HEK293 (cell line): ENCODE measurements at regions not wholly inside any gene's neighbourhood (a gene's known extent, or its start where the extent isn't known, plus 50 kb on each side); places are given as distances from the start of the nearest gene placed in this dataset.

ENCODE experiments used
- CTCF ChIA-PET: fragments of 350-600 bp; formaldehyde crosslinking; extraction: SDS; loops from one replicate; lab custom pipeline; 2021; ENCODE audit warnings: antibody characterized with exemption; lab: Yijun Ruan, JAX
- POLR2A ChIA-PET: fragments of 300-600 bp; formaldehyde crosslinking; extraction: SDS; loops from one replicate; lab custom pipeline; 2020; ENCODE audit warnings: antibody characterized with exemption, inconsistent platforms; lab: Yijun Ruan, JAX
- H3K27ac ChIP-seq: fragments of 200-500 bp; sonication (Bioruptor generic); 2 replicates; pipeline ENCODE4 v1.5.1; 2014; ENCODE audit warnings: low read depth, low read length, control low read depth, inconsistent platforms; ENCODE audit errors: extremely low read depth
- H3K36me3 ChIP-seq, 2 experiments: fragments of 200-500 bp in 1 of 2; sonication (Bioruptor generic) in 1 of 2; 1 replicate in 1 of 2; 2 replicates in 1 of 2; pipeline ENCODE4 v1.5.1; 2014 to 2017; ENCODE audit warnings: inconsistent platforms in 2 of 2, low read length in 2 of 2; ENCODE audit not compliant: control insufficient read depth in 2 of 2, insufficient read depth in 1 of 2
- H3K4me1 ChIP-seq: fragments of 200-500 bp; sonication (Bioruptor generic); 2 replicates; pipeline ENCODE4 v1.5.1; 2014; ENCODE audit warnings: mild to moderate bottlenecking, low read length, inconsistent platforms; ENCODE audit not compliant: control insufficient read depth, insufficient read depth
- H3K4me3 ChIP-seq: 2 replicates; pipeline ENCODE4 v1.5.1; 2011; ENCODE audit warnings: low read depth, mild to moderate bottlenecking, control low read depth, low read length, moderate library complexity
- H3K9me3 ChIP-seq: fragments of 200-500 bp; sonication (Bioruptor generic); 2 replicates; pipeline ENCODE4 v1.5.1; 2014; ENCODE audit warnings: low read depth, low read length, inconsistent platforms; ENCODE audit not compliant: control insufficient read depth, insufficient read depth
- AEBP2 ChIP-seq: fragments of 450-650 bp; formaldehyde crosslinking; IDR thresholded peaks from 2 replicates; pipeline ENCODE4 v1.5.1; 2016; ENCODE audit warnings: missing biosample characterization, missing genetic modification characterization, borderline replicate concordance
- BCL11B ChIP-seq: fragments of 450-650 bp; formaldehyde crosslinking; IDR thresholded peaks from 2 replicates; pipeline ENCODE4 v1.5.1; 2016; ENCODE audit warnings: low read depth, missing biosample characterization, missing genetic modification characterization
- KLF8 ChIP-seq: fragments of 450-650 bp; formaldehyde crosslinking; IDR thresholded peaks from 2 replicates; pipeline ENCODE4 v1.5.1; 2016; ENCODE audit warnings: missing biosample characterization, missing genetic modification characterization
- SCRT2 ChIP-seq: fragments of 450-650 bp; formaldehyde crosslinking; IDR thresholded peaks from 2 replicates; pipeline ENCODE4 v1.5.1; 2016; ENCODE audit warnings: missing biosample characterization, missing genetic modification characterization
- SP3 ChIP-seq: fragments of 450-650 bp; formaldehyde crosslinking; IDR thresholded peaks from 2 replicates; pipeline ENCODE4 v1.5.1; 2016; ENCODE audit warnings: missing biosample characterization, missing genetic modification characterization
- ZBTB48 ChIP-seq: fragments of 450-650 bp; formaldehyde crosslinking; IDR thresholded peaks from 2 replicates; pipeline ENCODE4 v1.5.1; 2016; ENCODE audit warnings: missing biosample characterization, missing genetic modification characterization
- ZBTB7A ChIP-seq: fragments of 450-650 bp; formaldehyde crosslinking; IDR thresholded peaks from 2 replicates; pipeline ENCODE4 v1.5.1; 2016; ENCODE audit warnings: low read depth, missing biosample characterization, missing genetic modification characterization
- ZNF133 ChIP-seq: fragments of 450-650 bp; formaldehyde crosslinking; IDR thresholded peaks from 2 replicates; pipeline ENCODE4 v1.5.1; 2016; ENCODE audit warnings: missing biosample characterization, missing genetic modification characterization
- ZNF184 ChIP-seq: fragments of 450-650 bp; IDR thresholded peaks from 2 replicates; pipeline ENCODE4 v1.5.1; 2018; ENCODE audit warnings: missing biosample characterization, mild to moderate bottlenecking, missing genetic modification characterization
- ZNF221 ChIP-seq: fragments of 450-650 bp; formaldehyde crosslinking; IDR thresholded peaks from 2 replicates; pipeline ENCODE4 v1.5.1; 2017; ENCODE audit warnings: missing biosample characterization, missing genetic modification characterization, borderline replicate concordance
- ZNF23 ChIP-seq: fragments of 450-650 bp; formaldehyde crosslinking; IDR thresholded peaks from 2 replicates; pipeline ENCODE4 v1.5.1; 2016; ENCODE audit warnings: missing biosample characterization, missing genetic modification characterization, borderline replicate concordance
- ZNF37A ChIP-seq: fragments of 450-650 bp; IDR thresholded peaks from 2 replicates; pipeline ENCODE4 v1.5.1; 2018; ENCODE audit warnings: missing biosample characterization, missing genetic modification characterization
- ZNF426 ChIP-seq: fragments of 450-650 bp; formaldehyde crosslinking; IDR thresholded peaks from 2 replicates; pipeline ENCODE4 v1.5.1; 2017; ENCODE audit warnings: missing biosample characterization, missing genetic modification characterization, mild to moderate bottlenecking, inconsistent platforms, moderate library complexity
- ZNF514 ChIP-seq: fragments of 450-650 bp; formaldehyde crosslinking; IDR thresholded peaks from 2 replicates; pipeline ENCODE4 v1.5.1; 2016; ENCODE audit warnings: missing biosample characterization, missing genetic modification characterization
- ZNF544 ChIP-seq: fragments of 450-650 bp; formaldehyde crosslinking; IDR thresholded peaks from 2 replicates; pipeline ENCODE4 v1.5.0; 2017; ENCODE audit warnings: missing biosample characterization, missing genetic modification characterization
- ZNF548 ChIP-seq: fragments of 450-650 bp; formaldehyde crosslinking; IDR thresholded peaks from 2 replicates; pipeline ENCODE4 v1.5.1; 2016; ENCODE audit warnings: missing biosample characterization, missing genetic modification characterization
- ZNF571 ChIP-seq: fragments of 450-650 bp; formaldehyde crosslinking; IDR thresholded peaks from 2 replicates; pipeline ENCODE4 v1.5.0; 2017; ENCODE audit warnings: missing biosample characterization, missing genetic modification characterization
- ZNF654 ChIP-seq: fragments of 450-650 bp; formaldehyde crosslinking; IDR thresholded peaks from 2 replicates; pipeline ENCODE4 v1.5.1; 2016; ENCODE audit warnings: low read depth, missing biosample characterization, missing genetic modification characterization
- ZNF692 ChIP-seq: fragments of 450-650 bp; formaldehyde crosslinking; IDR thresholded peaks from 2 replicates; pipeline ENCODE4 v1.5.1; 2016; ENCODE audit warnings: missing biosample characterization, missing genetic modification characterization
- ZNF76 ChIP-seq: fragments of 450-650 bp; formaldehyde crosslinking; IDR thresholded peaks from 2 replicates; pipeline ENCODE4; 2016; ENCODE audit warnings: low read depth, missing biosample characterization, missing genetic modification characterization, borderline replicate concordance
- ZSCAN18 ChIP-seq: fragments of 450-650 bp; formaldehyde crosslinking; IDR thresholded peaks from 2 replicates; pipeline ENCODE4 v1.5.1; 2016; ENCODE audit warnings: missing biosample characterization, missing genetic modification characterization
- TF ChIP-seq, protein P1 (sequence below): fragments of 450-650 bp; IDR thresholded peaks from 2 replicates; pipeline ENCODE4 v1.5.1; 2018; ENCODE audit warnings: missing biosample characterization, missing genetic modification characterization
- TF ChIP-seq, protein P2 (sequence below): fragments of 450-650 bp; formaldehyde crosslinking; IDR thresholded peaks from 2 replicates; pipeline ENCODE4 v1.5.1; 2016; ENCODE audit warnings: missing biosample characterization, missing genetic modification characterization, borderline replicate concordance

GRCh38 chr3:72614394-72615074 is 233.7 kb downstream of the SHQ1 start:
- no peak overlapping the region for H3K4me3 ChIP-seq
- TF ChIP-seq ZNF184 (tag by site-specific recombination): no peak
- TF ChIP-seq SP3 (tag by site-specific recombination): no peak
- no peak for TF ChIP-seq ZNF548 (tag by site-specific recombination)
- no peak for TF ChIP-seq ZNF426 (tag by site-specific recombination)
- TF ChIP-seq ZNF221: no peak
- TF ChIP-seq AEBP2 (tag by site-specific recombination): no peak
- no peak for TF ChIP-seq ZNF514 (tag by site-specific recombination)
- no peak for TF ChIP-seq ZBTB7A (tag by site-specific recombination)
- TF ChIP-seq ZNF692: no peak
- TF ChIP-seq ZNF654 (tag by site-specific recombination): no peak
- TF ChIP-seq ZNF571 (tag by site-specific recombination): no peak
- TF ChIP-seq SCRT2 (tag by site-specific recombination): no peak
- TF ChIP-seq, protein P1, sequence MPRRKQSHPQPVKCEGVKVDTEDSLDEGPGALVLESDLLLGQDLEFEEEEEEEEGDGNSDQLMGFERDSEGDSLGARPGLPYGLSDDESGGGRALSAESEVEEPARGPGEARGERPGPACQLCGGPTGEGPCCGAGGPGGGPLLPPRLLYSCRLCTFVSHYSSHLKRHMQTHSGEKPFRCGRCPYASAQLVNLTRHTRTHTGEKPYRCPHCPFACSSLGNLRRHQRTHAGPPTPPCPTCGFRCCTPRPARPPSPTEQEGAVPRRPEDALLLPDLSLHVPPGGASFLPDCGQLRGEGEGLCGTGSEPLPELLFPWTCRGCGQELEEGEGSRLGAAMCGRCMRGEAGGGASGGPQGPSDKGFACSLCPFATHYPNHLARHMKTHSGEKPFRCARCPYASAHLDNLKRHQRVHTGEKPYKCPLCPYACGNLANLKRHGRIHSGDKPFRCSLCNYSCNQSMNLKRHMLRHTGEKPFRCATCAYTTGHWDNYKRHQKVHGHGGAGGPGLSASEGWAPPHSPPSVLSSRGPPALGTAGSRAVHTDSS: no peak
- no peak for TF ChIP-seq ZNF23
- TF ChIP-seq, all 188 proteins: peak for 0
- H3K36me3 ChIP-seq: no peaks in the 10 kb centered on the region
- H3K4me1 ChIP-seq: no peaks in the 10 kb centered on the region
- no peaks in the 10 kb centered on the region for H3K9me3 ChIP-seq
- ChIA-PET POLR2A (no interaction called here), CTCF (interaction anchor here (0.5 kb wide), 1 partner anchor 34 kb away, joined by 3 read pairs; no protein-coding TSS in a partner anchor)
- no peak overlapping the region for H3K27ac ChIP-seq

DNA sequence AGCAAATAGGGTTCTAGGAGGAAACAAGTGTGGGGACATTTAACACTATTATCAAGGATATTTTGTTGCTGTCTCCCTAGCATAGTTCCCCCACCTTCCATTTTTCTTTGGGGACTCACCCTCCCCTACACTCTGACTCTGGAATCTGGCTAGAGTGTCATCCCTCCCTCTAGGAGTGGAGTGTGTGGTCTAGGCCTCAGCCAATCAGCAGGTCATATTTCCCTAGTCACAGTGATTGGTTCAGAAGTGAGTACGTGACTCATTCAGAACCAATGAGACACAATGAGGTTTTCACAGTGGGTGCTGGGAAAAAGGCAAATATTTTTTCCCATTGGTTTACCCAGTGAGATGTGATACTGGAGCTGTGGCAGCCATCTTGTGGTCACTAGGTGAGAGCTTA is 234.4 kb downstream of the SHQ1 start:
- Histone ChIP-seq H3K9me3 (no peaks in the 10 kb centered on the region), H3K36me3 (no peaks in the 10 kb centered on the region), H3K4me3 (no peak overlapping the region), H3K27ac (no peak overlapping the region), H3K4me1 (no peaks in the 10 kb centered on the region)
- ChIA-PET CTCF (no interaction called here), POLR2A (no interaction called here)
- TF ChIP-seq ZNF133 (tag by site-specific recombination) (no peak), ZNF544 (tag by site-specific recombination) (no peak), ZNF37A (tag by site-specific recombination) (no peak), KLF8 (tag by site-specific recombination) (no peak), ZSCAN18 (tag by site-specific recombination) (no peak), ZBTB48 (tag by site-specific recombination) (no peak), ZNF76 (no peak), BCL11B (tag by site-specific recombination) (no peak), ZNF548 (tag by site-specific recombination) (no peak)
- TF ChIP-seq, protein P2, sequence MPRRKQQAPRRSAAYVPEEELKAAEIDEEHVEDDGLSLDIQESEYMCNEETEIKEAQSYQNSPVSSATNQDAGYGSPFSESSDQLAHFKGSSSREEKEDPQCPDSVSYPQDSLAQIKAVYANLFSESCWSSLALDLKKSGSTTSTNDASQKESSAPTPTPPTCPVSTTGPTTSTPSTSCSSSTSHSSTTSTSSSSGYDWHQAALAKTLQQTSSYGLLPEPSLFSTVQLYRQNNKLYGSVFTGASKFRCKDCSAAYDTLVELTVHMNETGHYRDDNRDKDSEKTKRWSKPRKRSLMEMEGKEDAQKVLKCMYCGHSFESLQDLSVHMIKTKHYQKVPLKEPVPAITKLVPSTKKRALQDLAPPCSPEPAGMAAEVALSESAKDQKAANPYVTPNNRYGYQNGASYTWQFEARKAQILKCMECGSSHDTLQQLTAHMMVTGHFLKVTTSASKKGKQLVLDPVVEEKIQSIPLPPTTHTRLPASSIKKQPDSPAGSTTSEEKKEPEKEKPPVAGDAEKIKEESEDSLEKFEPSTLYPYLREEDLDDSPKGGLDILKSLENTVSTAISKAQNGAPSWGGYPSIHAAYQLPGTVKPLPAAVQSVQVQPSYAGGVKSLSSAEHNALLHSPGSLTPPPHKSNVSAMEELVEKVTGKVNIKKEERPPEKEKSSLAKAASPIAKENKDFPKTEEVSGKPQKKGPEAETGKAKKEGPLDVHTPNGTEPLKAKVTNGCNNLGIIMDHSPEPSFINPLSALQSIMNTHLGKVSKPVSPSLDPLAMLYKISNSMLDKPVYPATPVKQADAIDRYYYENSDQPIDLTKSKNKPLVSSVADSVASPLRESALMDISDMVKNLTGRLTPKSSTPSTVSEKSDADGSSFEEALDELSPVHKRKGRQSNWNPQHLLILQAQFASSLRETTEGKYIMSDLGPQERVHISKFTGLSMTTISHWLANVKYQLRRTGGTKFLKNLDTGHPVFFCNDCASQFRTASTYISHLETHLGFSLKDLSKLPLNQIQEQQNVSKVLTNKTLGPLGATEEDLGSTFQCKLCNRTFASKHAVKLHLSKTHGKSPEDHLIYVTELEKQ (tag by site-specific recombination): no peak
- TF ChIP-seq, protein P1: no peak
